ENCODE measurements at regions not wholly inside any gene's neighbourhood (a gene's known extent, or its start where the extent isn't known, plus 50 kb on each side); places are given as distances from the start of the nearest gene placed in this dataset.

- POLR2A ChIA-PET (ENCODE audit: unreplicated experiment), result no interaction called here
- H3K4ac ChIP-seq (ENCODE audit: low read depth, low read length), result no peak overlapping the region
Observed at GRCh38 chr4:11954093-11954492, 525.4 kb upstream of the HS3ST1 start.

More at GRCh38 chr4:11954093-11954492, 525.4 kb upstream of the HS3ST1 start:
- no CpG with 5 or more reads among the region's 2 CpGs for WGBS, 2 experiments (ENCODE audit: extremely low coverage in 2 of 2, insufficient read length in 1 of 2)
- dilution Hi-C loops (cut with HindIII; ENCODE audit: low sequenced_read_pairs, unreplicated experiment) (no loop called here), intact Hi-C loops (cut with micrococcal nuclease) (no loop called here), in situ Hi-C loops (cut with MboI; ENCODE audit: low sequenced_read_pairs) (no loop called here)
- Histone ChIP-seq H2AFZ (replicated peaks; ENCODE audit: low read length, poor library complexity) (no peak overlapping the region), H2AK9ac (replicated peaks; ENCODE audit: low read depth, low read length, poor library complexity) (no peak overlapping the region), H4K5ac (ENCODE audit: low read depth, low read length) (no peak overlapping the region), H2AK5ac (ENCODE audit: low read depth, low read length) (no peak overlapping the region), H3K18ac (ENCODE audit: low read depth, low read length) (no peak overlapping the region), H3K4me1 (ENCODE audit: control insufficient read depth, insufficient read depth, low read length) (no peaks in the 10 kb centered on the region), H3K14ac (replicated peaks; ENCODE audit: low read depth, low read length) (no peak overlapping the region), H3K9me1 (ENCODE audit: insufficient read depth, low read length) (no peaks in the 10 kb centered on the region), H3K9me3 (ENCODE audit: control insufficient read depth, insufficient read depth, low read length) (peaks cover 13% of the 10 kb centered on the region), H2BK15ac (ENCODE audit: low read depth, low read length) (no peak overlapping the region), H2BK120ac (ENCODE audit: low read depth, low read length) (no peak overlapping the region), H4K91ac (ENCODE audit: insufficient read depth, low read depth, low read length) (no peak overlapping the region), H3K4me3 (ENCODE audit: insufficient read depth, low read depth, low read length) (no peak overlapping the region), H3K23ac (ENCODE audit: low read depth, low read length) (no peak overlapping the region), H3K4me2 (ENCODE audit: low read depth, low read length) (no peak overlapping the region), H4K20me1 (ENCODE audit: insufficient read depth, low read length) (no peaks in the 10 kb centered on the region), H3K27me3 (ENCODE audit: control insufficient read depth, insufficient read depth, low read length) (no peaks in the 10 kb centered on the region), H2BK20ac (ENCODE audit: low read depth, low read length) (no peak overlapping the region), H3K27ac (ENCODE audit: insufficient read depth, low read length) (no peak overlapping the region), H3K36me3 (ENCODE audit: control insufficient read depth, insufficient read depth, low read length) (no peaks in the 10 kb centered on the region), H3K56ac (ENCODE audit: extremely low read depth, insufficient read depth, low read length) (no peak overlapping the region), H3K9ac (ENCODE audit: low read depth, low read length) (no peak overlapping the region), H4K8ac (ENCODE audit: low read depth in 2 of 2, low read length in 2 of 2) (no peak overlapping the region), H3K79me1 (ENCODE audit: low read depth in 1 of 2, low read length in 2 of 2) (no peaks in the 10 kb centered on the region), H2BK5ac (ENCODE audit: low read depth, low read length, poor library complexity, severe bottlenecking) (no peak overlapping the region)
- ATAC-seq (ENCODE audit: low read depth), result no peak
- no TSS peak for BruUV-seq (replicated peaks)
- CTCF ChIA-PET, result interaction anchor here (0.6 kb wide), 1 partner anchor 1392 kb away, joined by 6 read pairs; no protein-coding TSS in a partner anchor
- TF ChIP-seq NFE2L2 (IDR thresholded peaks at IDR 0.05; ENCODE audit: low read depth, low read length) (no peak), POLR2A (IDR thresholded peaks at IDR 0.05; ENCODE audit: low read depth, low read length) (no peak), CEBPB (IDR thresholded peaks at IDR 0.05; ENCODE audit: low read depth, low read length) (no peak), ELK1 (IDR thresholded peaks at IDR 0.05; ENCODE audit: borderline replicate concordance, low read depth, low read length) (no peak), CHD1 (IDR thresholded peaks at IDR 0.05; ENCODE audit: low read depth, low read length) (no peak)
- no peak for DNase-seq
